ENCODE measurements at regions not wholly inside any gene's neighbourhood (a gene's known extent, or its start where the extent isn't known, plus 50 kb on each side); places are given as distances from the start of the nearest gene placed in this dataset.

GRCh38 chr3:137835096-137835495, 71.0 kb downstream of the SOX14 start (continued):
- no peak for TF ChIP-seq MGA (IDR thresholded peaks at IDR 0.05)
